ENCODE measurements at regions not wholly inside any gene's neighbourhood (a gene's known extent, or its start where the extent isn't known, plus 50 kb on each side); places are given as distances from the start of the nearest gene placed in this dataset.

DNA sequence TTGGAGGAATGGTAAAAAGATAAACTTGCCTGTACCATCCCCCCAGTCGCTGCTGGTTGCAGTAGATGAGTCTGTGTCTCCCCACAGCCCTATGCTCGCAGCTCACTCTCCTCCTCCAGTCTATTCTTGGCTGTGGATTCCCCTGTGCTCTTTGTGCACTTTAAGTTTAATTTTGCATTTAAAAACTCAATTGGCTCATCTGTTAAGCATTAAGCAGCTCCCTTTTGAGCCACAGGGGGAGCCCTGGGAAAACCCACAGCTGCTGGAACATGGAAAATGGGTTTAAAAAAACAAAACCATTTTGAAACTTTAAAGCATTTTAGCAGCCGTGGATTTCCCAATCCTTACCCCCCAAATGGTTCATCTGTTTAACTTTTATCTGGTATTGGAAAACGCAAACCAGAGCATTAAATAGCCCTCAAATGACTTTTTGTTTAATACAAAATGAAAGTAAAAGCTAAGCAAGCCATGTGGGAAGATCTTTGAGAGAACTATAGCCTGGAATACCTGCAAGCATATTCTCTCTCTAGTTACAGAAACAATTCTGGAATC, 536.9 kb downstream of the ZIC1 start:
- Histone ChIP-seq H3K4me1 (no peaks in the 10 kb centered on the region), H3K36me3 (ENCODE audit: control insufficient read depth, insufficient read depth, low read length) (no peaks in the 10 kb centered on the region), H3K27me3 (ENCODE audit: control insufficient read depth, insufficient read depth, low read length) (no peaks in the 10 kb centered on the region), H3K27ac (no peak overlapping the region), H3K4me2 (ENCODE audit: low read length) (peak overlapping the region; percentile 62), H3K9ac (no peak overlapping the region), H3K79me2 (no peaks in the 10 kb centered on the region), H3K9me3 (ENCODE audit: control insufficient read depth, low read length) (no peaks in the 10 kb centered on the region), H3K4me3 (ENCODE audit: low read depth, low read length) (peak overlapping the region; percentile 38), H2AFZ (peak overlapping the region; percentile 53)
- TF ChIP-seq, protein P1, sequence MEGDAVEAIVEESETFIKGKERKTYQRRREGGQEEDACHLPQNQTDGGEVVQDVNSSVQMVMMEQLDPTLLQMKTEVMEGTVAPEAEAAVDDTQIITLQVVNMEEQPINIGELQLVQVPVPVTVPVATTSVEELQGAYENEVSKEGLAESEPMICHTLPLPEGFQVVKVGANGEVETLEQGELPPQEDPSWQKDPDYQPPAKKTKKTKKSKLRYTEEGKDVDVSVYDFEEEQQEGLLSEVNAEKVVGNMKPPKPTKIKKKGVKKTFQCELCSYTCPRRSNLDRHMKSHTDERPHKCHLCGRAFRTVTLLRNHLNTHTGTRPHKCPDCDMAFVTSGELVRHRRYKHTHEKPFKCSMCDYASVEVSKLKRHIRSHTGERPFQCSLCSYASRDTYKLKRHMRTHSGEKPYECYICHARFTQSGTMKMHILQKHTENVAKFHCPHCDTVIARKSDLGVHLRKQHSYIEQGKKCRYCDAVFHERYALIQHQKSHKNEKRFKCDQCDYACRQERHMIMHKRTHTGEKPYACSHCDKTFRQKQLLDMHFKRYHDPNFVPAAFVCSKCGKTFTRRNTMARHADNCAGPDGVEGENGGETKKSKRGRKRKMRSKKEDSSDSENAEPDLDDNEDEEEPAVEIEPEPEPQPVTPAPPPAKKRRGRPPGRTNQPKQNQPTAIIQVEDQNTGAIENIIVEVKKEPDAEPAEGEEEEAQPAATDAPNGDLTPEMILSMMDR (IDR thresholded peaks at IDR 0.05), result peak; percentile 23

DNA sequence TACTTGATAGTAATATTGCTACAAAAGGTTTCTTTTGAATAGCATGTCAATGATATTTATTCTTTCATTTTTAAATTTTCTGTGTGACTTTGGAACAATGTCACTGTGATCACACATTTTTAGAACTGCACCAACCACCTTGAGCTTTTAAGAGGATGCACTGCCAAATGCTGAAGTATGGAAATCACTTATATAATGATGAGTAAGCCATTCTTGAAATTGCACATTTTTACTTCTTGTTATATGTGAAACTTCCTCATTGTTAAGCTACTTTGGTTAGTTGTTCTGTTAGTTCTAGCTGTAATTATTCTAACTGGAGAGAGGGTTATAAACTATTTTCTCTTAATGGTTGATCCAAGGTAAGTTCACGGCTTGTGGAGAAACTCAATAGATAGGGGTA, 547.5 kb downstream of the ZIC1 start:
- no peak overlapping the region for H3K4me2 ChIP-seq (ENCODE audit: low read length)

DNA sequence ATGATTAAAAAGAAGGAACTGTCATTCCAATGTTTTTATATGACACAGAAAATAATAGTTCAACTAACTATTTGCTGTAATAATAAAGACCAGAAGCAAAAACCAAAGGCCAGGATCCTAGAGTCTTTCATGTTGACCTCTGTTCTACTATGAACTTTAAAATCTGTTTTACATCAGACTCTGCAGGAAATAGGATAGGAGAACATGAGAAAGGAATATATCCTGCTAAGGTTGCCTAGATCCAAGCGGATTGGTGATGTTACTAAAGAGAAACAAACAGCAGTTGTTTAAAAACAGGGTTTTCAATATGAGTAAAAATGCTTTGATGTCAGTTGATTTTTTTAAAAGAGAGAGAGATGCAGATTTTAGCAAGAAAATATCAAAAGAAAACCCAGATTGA, 549.6 kb downstream of the ZIC1 start:
- Histone ChIP-seq H3K4me1 (no peaks in the 10 kb centered on the region), H3K9ac (no peak overlapping the region), H3K4me3 (ENCODE audit: low read depth, low read length) (no peak overlapping the region), H3K27ac (no peak overlapping the region), H3K27me3 (ENCODE audit: control insufficient read depth, insufficient read depth, low read length) (no peaks in the 10 kb centered on the region), H3K79me2 (no peaks in the 10 kb centered on the region), H3K9me3 (ENCODE audit: control insufficient read depth, low read length) (no peaks in the 10 kb centered on the region), H3K36me3 (ENCODE audit: control insufficient read depth, insufficient read depth, low read length) (no peaks in the 10 kb centered on the region), H2AFZ (no peak overlapping the region), H3K4me2 (ENCODE audit: low read length) (no peak overlapping the region)
- TF ChIP-seq, protein P1 (IDR thresholded peaks at IDR 0.05), result no peak

More for the DNA sequence above, 547.5 kb downstream of the ZIC1 start:
- H3K4me3 ChIP-seq (ENCODE audit: low read depth, low read length), result no peak overlapping the region
- TF ChIP-seq, protein P1 (IDR thresholded peaks at IDR 0.05), result no peak
- no peak overlapping the region for H3K9ac ChIP-seq
- H3K36me3 ChIP-seq (ENCODE audit: control insufficient read depth, insufficient read depth, low read length), result no peaks in the 10 kb centered on the region
- H3K27ac ChIP-seq, result no peak overlapping the region
- H2AFZ ChIP-seq, result no peak overlapping the region
- H3K9me3 ChIP-seq (ENCODE audit: control insufficient read depth, low read length), result no peaks in the 10 kb centered on the region
- H3K79me2 ChIP-seq, result no peaks in the 10 kb centered on the region
- no peaks in the 10 kb centered on the region for H3K4me1 ChIP-seq
- H3K27me3 ChIP-seq (ENCODE audit: control insufficient read depth, insufficient read depth, low read length), result no peaks in the 10 kb centered on the region

DNA sequence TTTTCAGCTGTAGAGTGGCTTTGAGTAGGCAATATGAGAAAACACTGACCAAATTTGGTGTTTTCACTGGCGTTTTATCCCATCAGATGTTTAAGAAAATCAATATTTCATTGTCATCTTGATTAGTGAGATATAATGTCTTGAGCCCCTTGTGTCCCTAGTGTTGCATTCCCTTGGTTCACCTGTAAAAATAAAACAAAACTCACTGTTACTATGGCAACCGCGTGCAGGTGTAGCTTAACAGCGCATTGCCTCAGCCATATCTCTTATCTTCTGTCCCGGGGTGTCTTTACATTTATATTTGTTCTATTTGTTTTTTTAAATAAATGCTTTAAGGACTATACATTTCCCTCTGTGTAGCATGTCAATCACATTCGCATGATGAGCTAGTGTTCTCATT, 551.6 kb downstream of the ZIC1 start:
- H3K79me2 ChIP-seq, result no peaks in the 10 kb centered on the region
- no peaks in the 10 kb centered on the region for H3K4me1 ChIP-seq
- H3K9ac ChIP-seq, result no peak overlapping the region
- H3K9me3 ChIP-seq (ENCODE audit: control insufficient read depth, low read length), result no peaks in the 10 kb centered on the region
- H3K27ac ChIP-seq, result no peak overlapping the region
- H3K36me3 ChIP-seq (ENCODE audit: control insufficient read depth, insufficient read depth, low read length), result no peaks in the 10 kb centered on the region
- no peak overlapping the region for H3K4me3 ChIP-seq (ENCODE audit: low read depth, low read length)
- H3K27me3 ChIP-seq (ENCODE audit: control insufficient read depth, insufficient read depth, low read length), result no peaks in the 10 kb centered on the region
- no peak overlapping the region for H2AFZ ChIP-seq
- TF ChIP-seq, protein P1 (IDR thresholded peaks at IDR 0.05), result no peak
- H3K4me2 ChIP-seq (ENCODE audit: low read length), result no peak overlapping the region

DNA sequence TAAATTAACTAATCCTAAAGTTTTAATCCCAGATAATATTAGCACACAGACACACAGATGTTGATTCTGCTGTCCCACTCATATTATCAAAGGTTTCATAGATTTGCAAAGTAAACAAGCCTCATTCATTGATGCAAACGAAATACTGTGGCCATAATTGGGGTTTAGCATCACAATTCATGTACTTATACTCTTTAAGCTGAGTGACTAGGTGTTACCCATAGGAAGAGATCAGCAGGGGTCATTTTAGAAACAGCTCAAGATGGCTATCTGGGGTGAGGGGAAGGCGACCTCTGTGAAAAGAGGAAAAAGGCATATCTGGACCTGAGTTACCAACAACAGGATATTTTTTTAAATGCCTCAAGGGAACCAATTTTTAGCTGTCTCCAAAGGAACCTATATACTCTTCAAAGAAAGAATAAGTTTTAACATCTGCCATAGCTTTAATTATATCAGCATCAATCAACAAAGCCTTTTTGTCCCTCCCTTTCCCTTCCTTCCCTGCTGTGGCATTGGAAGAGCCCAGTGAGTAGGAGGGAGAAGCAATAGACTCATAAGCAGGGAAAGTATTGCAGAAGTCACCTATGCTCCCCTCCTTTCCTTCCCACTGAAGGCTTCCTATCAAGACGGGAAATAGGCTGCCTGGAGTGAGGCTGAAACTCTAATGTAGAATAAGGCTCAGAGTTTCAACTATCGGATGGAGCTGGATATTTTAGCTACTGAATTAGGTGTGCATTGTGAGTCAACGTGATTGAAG, 553.4 kb downstream of the ZIC1 start:
- H3K27me3 ChIP-seq (ENCODE audit: control insufficient read depth, insufficient read depth, low read length), result no peaks in the 10 kb centered on the region
- TF ChIP-seq, protein P1 (IDR thresholded peaks at IDR 0.05), result no peak
- no peaks in the 10 kb centered on the region for H3K79me2 ChIP-seq
- no peaks in the 10 kb centered on the region for H3K4me1 ChIP-seq
- no peak overlapping the region for H3K4me3 ChIP-seq (ENCODE audit: low read depth, low read length)
- no peak overlapping the region for H2AFZ ChIP-seq
- H3K27ac ChIP-seq, result no peak overlapping the region
- H3K36me3 ChIP-seq (ENCODE audit: control insufficient read depth, insufficient read depth, low read length), result no peaks in the 10 kb centered on the region
- H3K9ac ChIP-seq, result no peak overlapping the region
- no peaks in the 10 kb centered on the region for H3K9me3 ChIP-seq (ENCODE audit: control insufficient read depth, low read length)
- H3K4me2 ChIP-seq (ENCODE audit: low read length), result no peak overlapping the region

Measured in parathyroid adenoma (tissue), 2 donors.